ENCODE measurements at regions not wholly inside any gene's neighbourhood (a gene's known extent, or its start where the extent isn't known, plus 50 kb on each side); places are given as distances from the start of the nearest gene placed in this dataset.
"Not testable (repeated sequence)": the region's sequence is repeated elsewhere in the genome, so short reads cannot be mapped to it uniquely, and the experiment has no call there.

DNA sequence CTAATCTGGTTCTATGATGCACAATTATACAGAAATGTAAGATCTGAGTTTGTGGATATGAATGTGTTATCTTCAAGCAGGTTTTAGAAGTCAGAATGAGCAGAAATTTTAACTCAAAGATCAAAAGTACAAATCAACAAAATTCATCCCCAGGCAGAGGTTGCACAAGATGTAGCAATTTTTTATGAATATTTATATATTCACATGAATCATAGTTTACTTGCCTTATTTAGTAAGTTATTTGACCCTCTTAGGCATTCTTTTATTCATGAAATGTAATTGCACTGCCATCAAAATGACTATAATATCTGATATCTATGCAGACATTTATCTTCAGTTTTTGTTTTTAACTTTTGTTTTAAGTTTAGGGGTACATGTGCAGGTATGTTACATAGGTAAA is 103.1 kb upstream of the DAZL start:
- no peak for DNase-seq (ENCODE audit: low read depth in 2 of 2)

DNA sequence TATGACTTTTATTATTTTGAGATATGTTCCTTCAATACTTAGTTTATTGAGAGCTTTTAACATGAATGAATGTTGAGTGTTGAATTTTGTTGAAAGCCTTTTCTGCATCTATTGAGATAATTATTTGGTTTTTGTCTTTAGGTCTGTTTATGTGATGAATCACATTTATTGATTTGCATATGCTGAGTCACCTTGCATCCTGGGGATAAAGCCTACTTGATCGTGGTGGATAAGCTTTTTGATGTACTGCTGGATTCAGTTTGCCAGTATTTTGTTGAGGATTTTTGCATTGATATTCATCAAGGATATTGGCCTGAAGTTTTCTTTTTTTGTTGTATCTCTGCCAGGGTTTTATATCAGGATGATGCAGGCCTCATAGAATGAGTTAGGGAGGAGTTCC is 106.5 kb upstream of the DAZL start:
- DNase-seq (ENCODE audit: low read depth in 2 of 2), result not testable (repeated sequence)

DNA sequence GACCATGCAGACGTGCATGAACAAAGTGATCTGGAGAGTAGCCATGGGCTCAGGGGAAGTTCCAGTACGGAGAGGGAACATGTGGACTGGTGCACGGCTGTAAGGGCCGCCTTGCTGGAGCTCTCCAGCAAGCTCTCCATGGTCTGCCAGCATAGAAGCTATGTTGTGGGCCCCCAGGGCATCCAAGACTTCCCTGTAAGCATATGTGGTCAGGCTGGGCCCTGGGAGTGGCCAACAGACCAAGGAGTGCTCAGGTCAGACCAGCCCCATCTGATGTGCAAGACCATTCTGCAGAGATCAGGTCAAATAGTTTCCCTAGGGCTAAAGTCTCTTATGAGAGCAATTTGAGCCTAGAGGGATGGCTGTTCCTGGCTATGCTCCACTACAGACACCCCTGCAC is 110.1 kb upstream of the DAZL start:
- DNase-seq (ENCODE audit: low read depth in 2 of 2), result no peak

DNA sequence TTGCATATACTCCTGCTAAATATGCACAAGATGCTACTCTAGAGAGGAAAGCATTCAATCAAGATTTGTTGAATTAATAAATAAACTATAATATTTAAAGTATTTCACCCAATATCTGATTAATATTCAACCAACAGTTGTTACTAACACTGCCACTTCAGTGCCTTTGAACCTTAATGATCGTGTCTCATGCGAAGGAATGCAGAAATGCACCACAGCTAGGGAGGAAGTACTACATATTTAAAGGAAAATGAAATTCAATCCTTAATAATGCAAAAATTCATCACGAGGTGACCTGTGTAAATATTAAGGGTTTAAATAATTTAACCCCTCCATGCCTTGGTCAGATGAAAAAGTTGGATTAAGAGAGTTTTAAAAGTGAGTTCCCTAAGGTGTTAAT is 114.2 kb upstream of the DAZL start:
- DNase-seq (ENCODE audit: low read depth in 2 of 2), result no peak

DNA sequence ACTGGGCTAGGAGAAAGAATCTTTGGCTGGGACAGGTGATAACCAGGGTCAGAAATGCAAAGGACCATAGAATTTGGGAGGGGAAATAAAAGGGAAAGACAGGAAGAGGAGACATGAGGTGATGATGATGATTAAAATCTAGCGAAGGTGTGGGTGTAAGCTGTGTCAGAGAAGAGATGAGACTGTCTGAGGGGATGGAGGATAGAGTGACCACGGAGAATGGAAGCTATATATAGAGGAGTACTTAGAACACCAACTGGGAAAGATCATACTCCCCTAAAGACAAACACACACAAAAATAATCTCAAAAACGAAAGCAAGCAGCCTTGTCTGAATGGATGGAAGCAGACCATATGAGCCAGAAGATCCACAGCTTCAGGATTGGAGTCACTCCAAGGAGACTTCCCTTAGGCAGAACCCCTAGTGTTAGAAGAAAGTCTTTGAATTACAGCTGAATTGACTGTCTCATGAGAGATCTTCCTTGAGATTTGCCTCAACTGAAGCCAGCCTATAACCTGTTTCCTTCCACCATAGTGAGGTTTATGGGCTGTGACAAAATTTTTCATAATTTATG is 115.2 kb upstream of the DAZL start:
- no peak for DNase-seq (ENCODE audit: low read depth in 2 of 2)

DNA sequence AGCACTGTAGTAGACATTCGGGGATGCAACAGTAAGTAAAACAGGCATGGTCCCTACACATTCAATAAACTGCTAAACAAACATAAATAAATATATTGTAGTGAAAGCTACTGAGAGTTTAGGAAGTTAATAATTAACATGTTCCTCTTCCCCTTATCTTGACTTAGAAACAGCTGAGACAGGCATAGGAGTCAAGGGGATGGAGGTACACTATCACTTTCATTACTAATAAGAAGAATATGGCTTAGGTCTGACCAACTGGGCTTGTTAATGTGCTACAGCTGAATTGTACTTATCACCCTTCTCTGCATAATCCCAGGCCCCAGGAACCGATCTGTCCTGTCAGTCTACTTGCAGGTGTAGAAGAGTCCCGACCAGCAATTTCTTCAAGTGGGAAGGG is 116.3 kb upstream of the DAZL start:
- DNase-seq (ENCODE audit: low read depth in 2 of 2), result no peak

DNA sequence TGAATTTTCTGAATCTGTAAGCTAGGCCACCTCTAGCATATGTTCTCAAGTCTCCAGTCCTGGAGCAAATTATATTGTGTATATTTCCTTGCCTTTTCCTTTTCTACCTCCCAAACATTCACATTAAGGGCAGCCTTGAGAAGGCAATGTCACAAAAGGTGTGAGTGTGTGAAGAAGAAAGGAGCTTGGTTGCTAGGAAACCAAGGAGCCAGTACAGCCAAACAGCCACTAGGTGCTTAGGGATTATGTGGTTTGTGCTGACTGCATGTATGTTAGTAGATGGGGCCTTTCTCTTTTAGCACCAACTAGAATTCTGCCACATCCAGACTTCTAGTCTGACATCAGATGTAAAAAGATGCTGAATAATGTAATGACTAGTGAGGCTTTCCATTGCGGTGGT is 118.8 kb upstream of the DAZL start:
- no peak for DNase-seq (ENCODE audit: low read depth in 2 of 2)

DNA sequence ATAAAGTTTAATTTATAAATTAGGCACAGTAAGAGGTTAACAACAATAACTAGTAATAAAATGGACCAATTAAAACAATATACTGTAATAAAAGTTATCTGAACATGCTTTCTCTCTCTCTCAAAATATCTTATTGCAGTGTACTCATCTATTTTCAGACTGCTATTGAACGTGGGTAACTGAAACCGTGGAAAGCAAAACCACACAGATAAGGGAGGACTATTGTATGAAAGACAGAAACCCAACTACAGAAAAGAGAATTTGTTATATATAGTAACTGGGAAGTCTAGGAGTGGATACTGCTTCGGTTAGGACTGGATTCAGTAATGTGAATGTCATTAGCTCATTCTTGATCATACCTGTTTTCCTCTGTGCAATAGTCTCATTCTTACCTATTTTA is 119.3 kb upstream of the DAZL start:
- no peak for DNase-seq (ENCODE audit: low read depth in 2 of 2)

DNA sequence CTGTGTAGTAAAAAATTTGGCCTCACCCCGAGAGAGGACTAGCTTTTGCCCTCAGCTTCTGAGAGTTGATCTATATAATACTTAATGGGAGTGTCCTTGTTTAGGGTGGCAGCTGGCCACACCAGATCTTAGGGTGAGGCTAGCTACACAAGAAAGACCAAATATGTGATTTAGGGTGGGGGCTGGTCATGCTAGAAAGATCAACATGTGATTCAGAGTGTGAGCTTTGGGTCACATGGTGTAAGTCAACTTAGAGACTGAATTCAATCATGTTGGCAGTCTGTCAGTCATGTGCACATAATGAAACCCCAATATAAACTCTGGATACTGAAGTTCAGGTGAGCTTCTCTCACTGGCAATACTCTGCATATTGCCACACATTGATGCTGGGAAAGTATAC is 120.7 kb upstream of the DAZL start:
- no peak for DNase-seq (ENCODE audit: low read depth in 2 of 2)

DNA sequence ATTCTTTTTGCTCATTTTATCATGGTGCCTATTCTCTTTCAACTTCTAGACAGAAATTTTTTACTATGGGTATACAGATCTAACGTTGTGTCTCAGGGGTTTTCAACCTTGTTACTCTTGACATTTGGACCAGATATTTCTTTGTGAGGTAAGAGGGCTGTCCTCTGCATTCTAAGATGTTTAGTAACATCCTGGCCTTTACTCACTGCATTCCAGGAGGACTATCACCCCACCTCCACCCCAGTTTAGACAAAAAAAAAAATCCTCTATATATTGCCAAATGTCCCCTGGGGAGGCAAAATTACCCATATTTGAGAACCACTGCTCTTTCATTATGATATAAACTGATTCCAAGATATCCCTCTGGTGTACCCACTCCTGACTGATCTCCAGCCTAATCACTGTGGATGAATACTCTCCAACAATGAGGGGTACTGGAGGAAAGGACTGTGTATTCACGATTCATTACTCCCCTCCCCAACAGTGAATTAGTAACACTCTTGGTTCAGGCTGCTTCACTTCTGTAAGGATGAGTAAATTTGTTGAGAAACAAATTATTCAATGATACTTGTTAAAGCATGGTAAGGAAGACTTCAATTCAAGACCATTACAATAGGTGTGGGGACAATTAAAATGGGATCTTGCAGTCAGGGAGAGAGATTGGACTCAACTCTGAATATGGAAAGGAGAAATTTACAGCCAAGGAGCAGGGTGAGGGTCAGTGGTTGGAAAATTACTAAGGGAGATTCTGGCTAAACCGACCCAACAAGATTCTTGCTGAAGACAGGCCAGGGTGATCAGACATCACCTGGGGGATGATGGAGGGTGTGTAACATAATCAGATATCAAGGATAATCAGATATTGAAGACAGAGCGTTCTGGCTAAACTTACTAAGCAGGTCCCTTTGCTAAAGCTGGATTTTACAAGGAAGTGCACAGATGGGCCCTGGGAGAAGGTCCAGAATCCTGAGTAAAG is 123.8 kb upstream of the DAZL start:
- no peak for DNase-seq (ENCODE audit: low read depth in 2 of 2)

DNA sequence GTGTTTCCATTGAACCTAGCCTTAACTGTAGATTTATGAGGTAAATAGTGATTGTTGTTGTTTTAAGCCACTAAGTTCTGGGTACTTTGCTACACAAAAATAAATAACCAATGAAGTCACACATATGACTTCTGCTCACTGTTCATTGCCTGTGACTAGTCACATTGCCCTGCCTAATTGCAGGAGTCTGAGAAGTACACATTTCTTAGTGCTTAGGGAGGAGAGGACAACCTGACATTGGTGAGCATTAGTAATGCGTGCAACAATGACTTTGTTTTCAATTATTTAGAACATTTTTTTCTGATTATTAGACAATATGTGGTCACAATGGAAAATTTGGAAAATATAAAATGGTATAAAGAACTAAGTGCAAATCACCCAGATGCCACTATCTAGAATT is 133.2 kb upstream of the DAZL start:
- DNase-seq (ENCODE audit: low read depth in 2 of 2), result no peak

DNA sequence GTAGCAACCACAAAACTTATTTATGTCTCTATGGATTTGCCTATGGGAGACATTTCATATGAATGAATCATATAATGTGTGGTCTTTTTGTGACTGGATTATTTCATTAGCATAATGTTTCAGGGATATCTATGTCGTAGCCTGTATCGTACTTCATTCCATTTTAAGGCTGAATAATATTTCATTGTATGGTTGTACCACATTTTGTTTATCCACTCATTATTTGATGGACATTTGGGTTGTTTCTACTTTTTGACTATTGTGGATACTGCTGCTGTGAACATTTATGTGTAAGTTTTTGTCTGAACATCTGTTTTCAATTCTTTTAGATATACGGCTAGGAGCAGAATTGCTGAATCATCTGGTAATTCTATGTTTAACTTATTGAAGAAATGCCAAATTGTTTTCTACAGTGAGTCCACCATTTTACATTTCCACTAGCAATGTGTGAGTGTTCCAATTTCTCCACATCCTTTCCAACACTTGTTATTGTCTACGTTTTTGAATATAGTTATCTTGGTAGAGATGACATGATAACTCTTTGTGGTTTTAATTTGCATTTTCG is 134.4 kb upstream of the DAZL start:
- DNase-seq (ENCODE audit: low read depth in 2 of 2), result no peak

DNA sequence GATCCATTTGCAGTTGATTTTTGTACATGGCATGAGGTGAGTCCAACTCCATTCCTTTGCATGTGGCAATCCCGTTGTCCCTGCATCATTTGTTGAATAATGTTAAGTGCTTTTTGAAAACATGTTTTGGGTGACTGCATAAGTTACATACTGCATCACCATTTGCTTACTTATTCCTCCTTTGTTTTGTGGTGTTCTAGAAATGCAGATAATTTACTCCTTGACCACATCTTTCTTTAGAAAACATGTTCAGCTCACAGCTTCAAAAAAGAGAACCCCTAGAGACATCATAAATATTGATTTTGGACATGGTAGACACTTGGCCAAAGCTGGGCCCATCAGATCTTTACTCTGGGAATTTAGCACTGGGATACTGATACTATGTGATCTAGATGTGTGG is 135.3 kb upstream of the DAZL start:
- no peak for DNase-seq (ENCODE audit: low read depth in 2 of 2)

DNA sequence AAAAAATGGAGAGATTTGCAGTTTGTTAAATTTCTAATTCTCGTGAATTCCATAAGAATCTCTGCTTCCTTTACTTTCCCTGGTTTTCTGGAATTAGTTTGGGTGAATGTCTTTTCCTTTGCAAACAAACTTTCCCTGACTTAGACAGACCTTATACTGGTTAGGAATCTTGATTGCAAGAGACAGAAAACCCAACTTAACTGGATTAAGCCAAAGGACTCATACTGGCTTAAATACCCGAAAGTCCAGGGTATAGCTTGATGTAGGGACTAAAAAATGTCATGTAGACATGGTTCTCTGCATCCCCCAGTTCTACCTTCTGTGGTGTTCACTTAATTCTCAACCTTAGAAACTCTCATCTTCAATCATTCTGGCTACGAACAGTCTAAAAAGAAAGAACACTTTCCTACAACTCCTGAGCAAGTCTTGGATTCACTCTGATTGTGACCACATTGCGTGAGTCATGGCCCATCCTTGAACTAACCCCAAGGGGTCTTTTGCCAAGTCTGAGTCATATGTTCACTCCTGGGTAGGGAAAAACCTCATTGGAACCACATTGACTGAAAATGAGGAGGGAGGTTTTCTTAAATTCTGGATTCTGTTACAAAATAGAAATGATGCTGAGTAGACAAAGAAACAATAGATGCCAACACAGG is 136.0 kb upstream of the DAZL start:
- DNase-seq (ENCODE audit: low read depth in 2 of 2), result no peak

DNA sequence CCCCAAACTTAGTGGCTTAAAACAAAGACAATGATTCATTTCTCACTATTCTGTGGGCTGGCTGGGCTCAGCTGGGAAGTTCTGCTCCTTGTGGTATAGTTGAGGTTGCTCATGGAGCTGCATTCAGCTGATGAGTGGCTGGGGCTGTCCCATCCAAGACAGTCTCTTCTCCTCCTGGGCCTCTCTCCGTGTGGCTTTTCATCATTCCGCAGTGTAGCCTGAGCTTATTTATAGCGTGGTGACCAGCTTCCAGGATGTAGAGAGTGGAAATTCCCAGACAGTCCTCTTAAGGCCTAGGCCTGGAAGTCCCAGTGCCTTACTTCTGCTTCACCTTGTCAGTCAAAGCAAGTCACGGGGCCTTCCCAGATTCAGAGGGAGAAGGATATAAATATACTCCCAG is 136.7 kb upstream of the DAZL start:
- DNase-seq (ENCODE audit: low read depth in 2 of 2), result no peak

DNA sequence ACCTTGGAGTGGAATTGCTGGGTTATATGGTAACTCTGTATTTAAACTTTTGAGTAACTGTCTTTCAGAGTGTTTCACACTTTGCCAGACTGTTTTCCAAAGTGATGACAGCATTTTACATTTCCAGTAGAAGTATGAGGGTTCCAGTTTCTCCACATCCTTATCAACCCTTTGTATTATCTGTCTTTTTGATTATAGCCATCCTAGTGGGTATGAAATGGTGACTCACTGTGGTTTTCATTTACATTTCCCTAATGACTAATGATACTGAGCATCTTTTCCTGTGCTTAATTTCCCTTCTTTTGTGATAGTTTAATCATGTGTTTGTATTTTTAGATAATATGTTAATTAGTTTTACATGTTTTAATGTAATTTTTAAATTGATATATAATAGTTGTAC is 138.1 kb upstream of the DAZL start:
- DNase-seq (ENCODE audit: low read depth in 2 of 2), result no peak

DNA sequence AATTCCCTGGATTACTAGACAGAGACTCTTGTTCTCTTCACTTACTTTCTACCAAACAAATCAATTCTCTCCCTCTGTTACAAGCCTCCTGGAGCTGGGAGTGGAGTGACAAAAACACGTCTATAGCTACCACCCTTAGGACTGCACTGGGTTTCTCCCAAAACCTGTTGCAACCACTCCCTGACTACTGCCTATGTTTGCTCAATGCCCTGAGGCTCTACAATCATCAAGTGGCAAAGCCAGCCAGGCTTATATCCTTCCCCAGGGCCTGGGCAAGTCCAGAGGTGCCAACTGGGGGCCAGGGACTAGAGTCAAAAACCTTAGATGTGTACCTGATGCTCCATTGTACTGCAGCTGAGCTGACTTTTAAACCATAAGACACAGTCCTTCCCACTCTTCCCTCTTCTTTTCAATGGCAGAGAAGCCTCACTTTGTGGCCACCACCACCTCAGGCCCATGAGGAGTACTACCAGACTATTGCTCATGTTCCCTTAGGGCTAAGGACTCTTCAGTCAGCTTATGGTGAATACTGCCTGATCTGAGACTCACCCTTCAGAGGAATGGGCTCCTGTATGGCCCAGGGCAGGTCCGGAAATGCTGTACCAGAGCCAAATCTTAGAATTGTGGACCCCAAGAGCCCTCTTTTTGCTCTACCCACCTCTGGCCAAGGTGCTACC is 125.4 kb upstream of the PLCL2 start:
- DNase-seq (ENCODE audit: low read depth in 2 of 2), result no peak

DNA sequence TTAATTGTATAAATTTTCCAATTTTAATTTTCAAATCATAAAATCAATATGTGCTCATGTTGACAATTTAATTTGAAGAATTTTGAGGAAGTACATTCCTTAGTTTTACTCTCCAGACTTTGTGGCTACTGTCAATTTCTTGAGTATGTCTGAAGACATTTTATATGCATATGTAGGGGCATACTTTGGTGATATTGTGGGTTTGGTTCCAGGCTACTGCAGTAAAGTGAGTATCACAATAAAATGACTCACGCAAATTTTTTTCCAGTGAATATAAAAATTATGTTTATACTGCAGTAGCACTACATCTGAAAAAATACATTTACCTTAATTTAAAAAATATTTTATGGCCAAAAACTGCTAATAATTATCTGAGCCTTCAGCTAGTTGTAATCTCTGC is 123.2 kb upstream of the PLCL2 start:
- no peak for DNase-seq (ENCODE audit: low read depth in 2 of 2)

DNA sequence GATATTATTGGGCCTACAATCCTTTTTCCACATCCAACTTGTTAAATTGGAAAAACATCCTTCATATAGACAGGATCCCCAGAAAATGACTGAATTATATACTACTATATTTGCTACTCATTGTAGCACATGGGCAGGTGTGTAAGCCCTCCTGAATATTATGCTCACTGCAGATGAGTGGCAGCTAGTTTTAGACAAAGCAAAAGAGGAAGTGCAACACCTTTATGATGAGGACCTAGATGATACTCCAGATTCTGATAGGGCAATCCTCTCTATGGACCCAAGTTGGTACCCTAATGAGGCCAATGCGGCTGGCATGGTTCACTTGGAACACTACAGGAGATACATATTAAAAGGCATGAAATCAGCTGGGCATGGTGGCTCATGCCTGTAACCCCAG is 119.1 kb upstream of the PLCL2 start:
- DNase-seq (ENCODE audit: low read depth in 2 of 2), result no peak

DNA sequence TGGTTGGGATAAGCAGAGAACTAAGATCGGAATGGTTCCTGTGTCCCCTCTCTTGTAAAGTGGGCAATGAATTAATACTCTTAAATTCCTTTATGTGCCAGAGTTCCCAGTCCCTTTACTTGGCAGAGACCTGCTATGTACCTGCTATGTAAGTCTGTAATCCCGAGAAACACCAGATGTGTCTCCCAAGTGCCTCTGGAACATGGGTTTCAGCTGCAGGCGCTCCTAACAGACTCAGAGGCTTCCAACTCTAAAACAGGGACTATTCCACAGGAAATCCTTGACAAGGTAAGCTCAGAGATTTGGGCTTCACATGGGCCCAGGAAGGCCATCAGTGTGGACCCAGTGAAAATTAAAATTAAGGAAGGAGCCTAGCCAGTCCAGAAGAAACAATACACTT is 117.7 kb upstream of the PLCL2 start:
- DNase-seq (ENCODE audit: low read depth in 2 of 2), result no peak

DNA sequence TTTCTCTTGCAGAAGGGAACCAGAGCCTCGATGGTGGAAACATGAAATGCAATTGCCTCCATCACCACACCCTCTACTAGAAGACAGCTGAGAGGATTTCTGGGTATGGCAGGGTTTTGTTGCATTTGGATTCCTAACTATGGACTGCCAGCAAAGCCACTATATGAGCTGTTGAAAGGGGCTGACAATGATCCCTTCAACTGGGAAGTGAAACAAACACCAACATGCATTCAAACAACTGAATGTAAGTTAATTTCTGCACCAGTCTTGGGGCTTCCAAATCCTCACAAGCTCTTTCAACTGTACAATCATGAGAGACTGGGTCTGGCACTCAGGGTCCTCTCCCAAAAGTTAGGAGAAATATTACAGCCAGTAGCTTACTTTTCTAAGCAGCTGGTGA is 116.7 kb upstream of the PLCL2 start:
- no peak for DNase-seq (ENCODE audit: low read depth in 2 of 2)

DNA sequence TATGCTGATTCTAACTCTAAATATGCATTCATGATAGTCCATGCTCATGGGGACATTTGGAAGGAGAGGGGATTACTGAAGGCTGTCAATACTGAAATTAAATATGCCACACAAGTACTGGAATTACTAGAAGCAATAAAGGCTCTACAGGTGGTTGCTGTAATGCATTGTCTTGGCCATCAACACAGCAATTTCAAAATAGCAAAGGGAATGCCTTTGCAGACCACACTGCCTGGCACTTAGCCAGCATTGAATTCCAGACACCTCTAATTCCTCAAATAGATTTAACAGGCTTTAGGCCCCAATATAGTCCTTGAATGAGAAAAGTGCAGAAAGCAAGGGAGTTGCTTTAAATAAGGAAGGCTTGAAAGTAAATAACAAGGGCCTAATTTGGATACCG is 115.8 kb upstream of the PLCL2 start:
- no peak for DNase-seq (ENCODE audit: low read depth in 2 of 2)
